ENCODE measurements at regions not wholly inside any gene's neighbourhood (a gene's known extent, or its start where the extent isn't known, plus 50 kb on each side); places are given as distances from the start of the nearest gene placed in this dataset.
A peak's percentile ranks its signal among the peaks of the same experiment; 100 is the strongest.

GRCh38 chr9:20033511-20033910 lies 244.7 kb upstream of the SLC24A2 start:
- H3K4me1 Mint-ChIP-seq = peaks cover 23% of the 10 kb centered on the region
- TF ChIP-seq CTCF (conservative IDR thresholded peaks at IDR 0.05) = no peak
- no peak for DNase-seq (ENCODE audit: low read depth, low spot score)
- no peaks in the 10 kb centered on the region for H3K36me3 Mint-ChIP-seq (ENCODE audit: low read depth)
- no peaks in the 10 kb centered on the region for H3K27me3 Mint-ChIP-seq (ENCODE audit: low read depth)
- H3K27ac Mint-ChIP-seq (ENCODE audit: unreplicated experiment) = no peak overlapping the region
- no peaks in the 10 kb centered on the region for H3K9me3 Mint-ChIP-seq
- no peak overlapping the region for H3K4me3 Mint-ChIP-seq

GRCh38 chr9:20032413-20033006 lies 243.7 kb upstream of the SLC24A2 start:
- no peaks in the 10 kb centered on the region for H3K36me3 Mint-ChIP-seq (ENCODE audit: low read depth)
- no peak for DNase-seq (ENCODE audit: low read depth, low spot score)
- no peak overlapping the region for H3K4me3 Mint-ChIP-seq
- peak overlapping the region; percentile 16 for H3K27ac Mint-ChIP-seq (ENCODE audit: unreplicated experiment)
- TF ChIP-seq CTCF (conservative IDR thresholded peaks at IDR 0.05) = no peak
- H3K27me3 Mint-ChIP-seq (ENCODE audit: low read depth) = no peaks in the 10 kb centered on the region
- H3K4me1 Mint-ChIP-seq = peaks cover 20% of the 10 kb centered on the region
- H3K9me3 Mint-ChIP-seq = no peaks in the 10 kb centered on the region

DNA sequence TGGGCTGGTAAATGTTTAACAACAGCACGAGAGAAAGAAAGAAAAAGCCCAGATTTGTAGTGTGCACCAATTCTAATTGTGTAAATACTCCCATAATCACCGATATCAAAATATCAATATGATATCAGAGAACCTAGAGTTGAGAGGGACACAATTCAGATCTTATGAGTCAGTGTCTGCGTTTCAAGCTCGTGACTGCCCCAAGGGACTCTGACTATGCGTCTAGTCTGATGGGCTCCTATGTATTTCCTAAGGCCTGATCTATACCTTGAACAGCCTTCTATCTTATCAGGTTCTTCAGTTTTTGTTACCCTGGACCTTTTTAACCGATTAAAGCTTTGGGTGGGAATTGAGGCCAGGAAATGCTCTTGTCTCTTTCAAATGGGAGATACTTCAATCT lies 243.0 kb upstream of the SLC24A2 start:
- no peaks in the 10 kb centered on the region for H3K36me3 Mint-ChIP-seq (ENCODE audit: low read depth)
- H3K9me3 Mint-ChIP-seq = no peaks in the 10 kb centered on the region
- H3K4me1 Mint-ChIP-seq = peaks cover 20% of the 10 kb centered on the region
- H3K27me3 Mint-ChIP-seq (ENCODE audit: low read depth) = no peaks in the 10 kb centered on the region
- H3K27ac Mint-ChIP-seq (ENCODE audit: unreplicated experiment) = no peak overlapping the region
- DNase-seq (ENCODE audit: low read depth, low spot score) = no peak
- TF ChIP-seq CTCF (conservative IDR thresholded peaks at IDR 0.05) = no peak
- no peak overlapping the region for H3K4me3 Mint-ChIP-seq

GRCh38 chr9:20030671-20031070 lies 241.8 kb upstream of the SLC24A2 start:
- no peak for TF ChIP-seq CTCF (conservative IDR thresholded peaks at IDR 0.05)
- DNase-seq (ENCODE audit: low read depth, low spot score) = no peak
- Mint-ChIP-seq H3K9me3 (no peaks in the 10 kb centered on the region), H3K4me1 (peaks cover 20% of the 10 kb centered on the region), H3K4me3 (no peak overlapping the region), H3K27me3 (ENCODE audit: low read depth) (no peaks in the 10 kb centered on the region), H3K36me3 (ENCODE audit: low read depth) (no peaks in the 10 kb centered on the region), H3K27ac (ENCODE audit: unreplicated experiment) (no peak overlapping the region)

DNA sequence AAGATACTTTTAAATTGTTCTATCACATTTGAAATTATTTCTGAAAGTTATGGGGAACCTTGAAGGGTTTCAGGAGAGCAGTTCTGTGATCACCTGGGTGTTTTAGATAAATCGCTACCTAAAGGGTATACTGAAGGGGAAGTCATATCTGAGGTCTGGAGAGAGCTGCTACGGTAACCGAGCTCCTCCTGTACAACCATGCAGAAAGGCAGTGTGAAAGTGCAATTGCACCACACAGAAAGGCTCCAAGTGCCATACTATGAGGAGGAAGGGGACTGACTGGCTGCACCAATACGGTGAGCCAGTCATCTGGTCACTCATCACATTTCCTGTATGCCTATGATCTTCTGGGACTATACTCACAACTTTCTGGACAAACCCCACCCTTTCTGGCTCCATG lies 241.4 kb upstream of the SLC24A2 start:
- Mint-ChIP-seq H3K36me3 (ENCODE audit: low read depth) (no peaks in the 10 kb centered on the region), H3K27me3 (ENCODE audit: low read depth) (no peaks in the 10 kb centered on the region), H3K4me3 (no peak overlapping the region), H3K9me3 (no peaks in the 10 kb centered on the region), H3K4me1 (peaks cover 20% of the 10 kb centered on the region), H3K27ac (ENCODE audit: unreplicated experiment) (peak overlapping the region; percentile 20)
- DNase-seq (ENCODE audit: low read depth, low spot score) = no peak
- no peak for TF ChIP-seq CTCF (conservative IDR thresholded peaks at IDR 0.05)
